ENCODE measurements at regions not wholly inside any gene's neighbourhood (a gene's known extent, or its start where the extent isn't known, plus 50 kb on each side); places are given as distances from the start of the nearest gene placed in this dataset.

GRCh38 chr6:95923518-95923917 lies 92.3 kb upstream of the FUT9 start:
- TF ChIP-seq POLR2A (IDR thresholded peaks at IDR 0.05) (no peak), CTCF (IDR thresholded peaks at IDR 0.05) (no peak)
